ENCODE measurements at regions not wholly inside any gene's neighbourhood (a gene's known extent, or its start where the extent isn't known, plus 50 kb on each side); places are given as distances from the start of the nearest gene placed in this dataset.
A peak's percentile ranks its signal among the peaks of the same experiment; 100 is the strongest.

DNA sequence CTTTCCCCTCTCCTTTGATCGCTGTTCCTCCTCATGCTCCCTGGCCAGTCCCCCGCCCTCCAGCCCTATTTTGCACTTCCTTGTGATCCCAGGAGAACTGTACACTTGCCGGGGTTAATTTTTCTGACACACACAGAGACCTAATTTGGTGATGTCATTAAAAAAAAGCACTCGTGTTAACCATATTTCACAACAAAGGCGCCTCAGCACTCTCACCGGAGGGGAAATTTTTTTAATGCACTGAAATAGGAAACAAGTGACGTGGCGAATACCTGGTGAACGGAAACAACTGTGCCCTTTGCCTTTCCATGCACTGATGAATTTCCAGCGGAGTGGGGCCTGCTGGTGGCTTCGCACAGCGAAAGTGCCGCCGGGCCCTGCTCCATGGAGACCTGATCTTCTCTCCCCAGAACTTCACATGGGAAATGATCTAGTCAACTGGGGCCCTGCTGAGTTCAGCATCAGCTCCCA is 53.9 kb upstream of the TAGAP start:
- Histone ChIP-seq H3K27me3 (peaks cover 0 to under 1% (median 0%) of the 10 kb centered on the region in 3 donors), H3K9me3 (no peaks in the 10 kb centered on the region), H3K27ac (peak overlapping the region in 1 of 5 donors; percentile 20), H3K4me1 (peaks cover 0 to 5% (median under 1%) of the 10 kb centered on the region in 4 donors), H3K36me3 (no peaks in the 10 kb centered on the region), H3K4me3 (no peak overlapping the region)
- intact Hi-C loops (cut with DNase I; ENCODE audit: low total_unique reads): no loop called here
- WGBS, 5 donors: 65 to 84% (median 73%) methylated on average over 14 of the region's 14 CpGs
- no peak for TF ChIP-seq POLR2AphosphoS5 (IDR thresholded peaks at IDR 0.05)
- TF ChIP-seq, protein P1, sequence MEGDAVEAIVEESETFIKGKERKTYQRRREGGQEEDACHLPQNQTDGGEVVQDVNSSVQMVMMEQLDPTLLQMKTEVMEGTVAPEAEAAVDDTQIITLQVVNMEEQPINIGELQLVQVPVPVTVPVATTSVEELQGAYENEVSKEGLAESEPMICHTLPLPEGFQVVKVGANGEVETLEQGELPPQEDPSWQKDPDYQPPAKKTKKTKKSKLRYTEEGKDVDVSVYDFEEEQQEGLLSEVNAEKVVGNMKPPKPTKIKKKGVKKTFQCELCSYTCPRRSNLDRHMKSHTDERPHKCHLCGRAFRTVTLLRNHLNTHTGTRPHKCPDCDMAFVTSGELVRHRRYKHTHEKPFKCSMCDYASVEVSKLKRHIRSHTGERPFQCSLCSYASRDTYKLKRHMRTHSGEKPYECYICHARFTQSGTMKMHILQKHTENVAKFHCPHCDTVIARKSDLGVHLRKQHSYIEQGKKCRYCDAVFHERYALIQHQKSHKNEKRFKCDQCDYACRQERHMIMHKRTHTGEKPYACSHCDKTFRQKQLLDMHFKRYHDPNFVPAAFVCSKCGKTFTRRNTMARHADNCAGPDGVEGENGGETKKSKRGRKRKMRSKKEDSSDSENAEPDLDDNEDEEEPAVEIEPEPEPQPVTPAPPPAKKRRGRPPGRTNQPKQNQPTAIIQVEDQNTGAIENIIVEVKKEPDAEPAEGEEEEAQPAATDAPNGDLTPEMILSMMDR (IDR thresholded peaks at IDR 0.05): no peak
- no peak for TF ChIP-seq EP300 (IDR thresholded peaks at IDR 0.05)
- no peak for TF ChIP-seq POLR2A (IDR thresholded peaks at IDR 0.05)
- peak in 1 of 2 donors; percentile 67 for DNase-seq

DNA sequence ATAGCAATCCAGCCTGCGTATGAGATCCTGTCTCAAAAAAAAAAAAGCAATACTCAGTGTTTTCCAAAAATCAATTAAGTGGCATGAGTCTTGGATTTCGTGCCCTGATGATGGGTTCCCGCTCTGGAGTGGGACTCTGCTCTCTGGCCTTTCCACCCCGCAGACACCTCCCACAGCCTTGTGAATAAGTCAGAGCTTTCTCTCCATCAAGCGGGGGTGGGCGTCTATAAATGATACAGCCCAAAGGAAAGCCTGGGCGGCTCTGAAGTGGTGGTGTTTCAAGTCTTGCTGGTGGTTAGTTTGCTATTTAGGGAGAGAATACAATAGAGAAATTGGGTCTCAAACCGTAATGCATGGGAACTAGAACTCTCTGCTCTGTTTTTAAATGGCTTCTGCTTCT is 52.5 kb upstream of the TAGAP start:
- Histone ChIP-seq H3K4me1 (no peaks in the 10 kb centered on the region), H3K9me3 (no peaks in the 10 kb centered on the region), H3K27me3 (no peaks in the 10 kb centered on the region), H3K27ac (no peak overlapping the region), H3K36me3 (no peaks in the 10 kb centered on the region), H3K4me3 (no peak overlapping the region)
- 86 to 94% (median 91%) methylated on average over 8 of the region's 8 CpGs for WGBS, 5 donors
- intact Hi-C loops (cut with DNase I; ENCODE audit: low total_unique reads): no loop called here
- DNase-seq: no peak
- TF ChIP-seq POLR2AphosphoS5 (IDR thresholded peaks at IDR 0.05): no peak
- no peak for TF ChIP-seq POLR2A (IDR thresholded peaks at IDR 0.05)
- no peak for TF ChIP-seq EP300 (IDR thresholded peaks at IDR 0.05)
- TF ChIP-seq, protein P1 (IDR thresholded peaks at IDR 0.05): no peak

DNA sequence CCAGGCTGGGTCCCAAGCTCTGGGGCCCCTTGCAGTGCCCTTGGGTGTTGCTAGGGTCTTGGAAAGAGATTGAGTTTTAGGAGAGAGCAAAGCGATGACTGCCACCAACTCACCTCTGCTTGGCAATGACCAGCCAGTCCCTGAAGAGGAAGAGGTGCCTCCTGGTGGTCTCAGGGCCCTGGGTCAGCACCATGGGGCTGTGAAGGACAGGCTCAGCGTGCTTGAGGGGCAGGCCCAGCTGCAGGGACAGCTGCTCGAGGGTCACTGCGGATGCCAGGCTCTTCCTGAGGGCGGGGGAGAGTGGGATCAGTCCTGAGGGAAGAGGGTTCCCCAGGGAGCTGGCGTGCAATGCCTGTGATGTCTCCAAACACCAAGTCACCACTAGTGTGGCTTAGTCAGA is 50.8 kb upstream of the TAGAP start:
- H3K27ac ChIP-seq: no peak overlapping the region
- 63 to 80% (median 77%) methylated on average over 5 to 6 of the region's 6 CpGs for WGBS, 5 donors

DNA sequence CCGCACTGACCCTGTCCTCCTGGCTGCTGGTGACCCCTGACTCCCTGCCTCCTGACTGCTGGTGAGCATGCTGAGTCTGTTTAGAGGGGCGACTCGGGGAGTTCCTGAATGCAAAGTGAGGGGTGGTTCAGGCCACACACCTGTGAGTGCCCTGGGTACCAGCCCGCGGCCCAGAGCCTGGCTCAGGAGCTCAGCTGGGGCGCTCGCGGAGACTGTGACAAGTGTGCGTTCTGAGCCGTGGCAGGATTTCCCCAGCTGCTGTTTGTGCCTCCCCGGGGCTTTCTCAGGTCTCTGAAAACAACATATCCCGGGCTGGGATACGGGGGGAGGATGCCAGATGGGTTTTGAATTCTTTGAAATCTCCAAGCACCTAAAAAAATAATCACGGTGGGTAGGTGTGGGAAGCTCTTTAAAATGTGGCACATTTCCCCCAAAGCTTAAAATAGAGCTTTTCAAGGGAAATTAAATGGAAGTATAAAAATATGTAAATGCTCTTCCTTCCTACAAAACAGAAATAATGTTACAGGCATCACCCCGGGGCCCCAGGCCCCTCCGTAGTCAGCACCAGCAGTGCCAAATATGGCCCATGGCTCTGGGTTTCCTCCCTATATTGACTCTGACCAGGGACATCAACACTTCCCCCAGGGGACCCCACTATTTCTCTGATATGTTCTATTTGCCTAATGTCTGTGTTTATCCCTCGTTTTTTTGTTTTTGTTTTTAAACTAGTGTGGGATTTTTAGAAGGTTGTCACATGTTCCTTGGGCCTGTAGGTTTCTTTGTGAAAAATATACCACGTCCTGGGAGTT is 49.9 kb upstream of the TAGAP start:
- no peaks in the 10 kb centered on the region for H3K27me3 ChIP-seq
- TF ChIP-seq, protein P1 (IDR thresholded peaks at IDR 0.05): no peak
- TF ChIP-seq EP300 (IDR thresholded peaks at IDR 0.05) (no peak), POLR2AphosphoS5 (IDR thresholded peaks at IDR 0.05) (no peak), POLR2A (IDR thresholded peaks at IDR 0.05) (no peak)
- no peaks in the 10 kb centered on the region for H3K9me3 ChIP-seq
- intact Hi-C loops (cut with DNase I; ENCODE audit: low total_unique reads): no loop called here
- no peaks in the 10 kb centered on the region for H3K4me1 ChIP-seq
- no peak overlapping the region for H3K4me3 ChIP-seq
- H3K27ac ChIP-seq: no peak overlapping the region
- DNase-seq: peak in 1 of 2 donors; percentile 44
- no peaks in the 10 kb centered on the region for H3K36me3 ChIP-seq
- WGBS, 5 donors: 59 to 68% (median 63%) methylated on average over 9 to 18 of the region's 18 CpGs

More for the DNA sequence above, 50.8 kb upstream of the TAGAP start:
- intact Hi-C loops (cut with DNase I; ENCODE audit: low total_unique reads): no loop called here
- no peaks in the 10 kb centered on the region for H3K27me3 ChIP-seq
- no peaks in the 10 kb centered on the region for H3K9me3 ChIP-seq
- H3K4me3 ChIP-seq: no peak overlapping the region
- no peaks in the 10 kb centered on the region for H3K36me3 ChIP-seq
- TF ChIP-seq POLR2AphosphoS5 (IDR thresholded peaks at IDR 0.05): no peak
- no peaks in the 10 kb centered on the region for H3K4me1 ChIP-seq
- DNase-seq: no peak
